HEK293 (cell line): ENCODE measurements at regions not wholly inside any gene's neighbourhood (a gene's known extent, or its start where the extent isn't known, plus 50 kb on each side); places are given as distances from the start of the nearest gene placed in this dataset.

Experiments used
- CTCF ChIA-PET: fragments of 350-600 bp; formaldehyde crosslinking; extraction: SDS; loops from one replicate; lab custom pipeline; 2021; ENCODE audit warnings: antibody characterized with exemption; lab: Yijun Ruan, JAX
- POLR2A ChIA-PET: fragments of 300-600 bp; formaldehyde crosslinking; extraction: SDS; loops from one replicate; lab custom pipeline; 2020; ENCODE audit warnings: antibody characterized with exemption, inconsistent platforms; lab: Yijun Ruan, JAX
- H3K27ac ChIP-seq: fragments of 200-500 bp; sonication (Bioruptor generic); 2 replicates; pipeline ENCODE4 v1.5.1; 2014; ENCODE audit warnings: low read depth, low read length, control low read depth, inconsistent platforms; ENCODE audit errors: extremely low read depth
- H3K36me3 ChIP-seq, 2 experiments: fragments of 200-500 bp in 1 of 2; sonication (Bioruptor generic) in 1 of 2; 1 replicate in 1 of 2; 2 replicates in 1 of 2; pipeline ENCODE4 v1.5.1; 2014 to 2017; ENCODE audit warnings: inconsistent platforms in 2 of 2, low read length in 2 of 2; ENCODE audit not compliant: control insufficient read depth in 2 of 2, insufficient read depth in 1 of 2
- H3K4me1 ChIP-seq: fragments of 200-500 bp; sonication (Bioruptor generic); 2 replicates; pipeline ENCODE4 v1.5.1; 2014; ENCODE audit warnings: mild to moderate bottlenecking, low read length, inconsistent platforms; ENCODE audit not compliant: control insufficient read depth, insufficient read depth
- H3K4me3 ChIP-seq: 2 replicates; pipeline ENCODE4 v1.5.1; 2011; ENCODE audit warnings: low read depth, mild to moderate bottlenecking, control low read depth, low read length, moderate library complexity
- H3K9me3 ChIP-seq: fragments of 200-500 bp; sonication (Bioruptor generic); 2 replicates; pipeline ENCODE4 v1.5.1; 2014; ENCODE audit warnings: low read depth, low read length, inconsistent platforms; ENCODE audit not compliant: control insufficient read depth, insufficient read depth
- AEBP2 ChIP-seq: fragments of 450-650 bp; formaldehyde crosslinking; IDR thresholded peaks from 2 replicates; pipeline ENCODE4 v1.5.1; 2016; ENCODE audit warnings: missing biosample characterization, missing genetic modification characterization, borderline replicate concordance
- GLI2 ChIP-seq: fragments of 450-650 bp; formaldehyde crosslinking; IDR thresholded peaks from 2 replicates; pipeline ENCODE4; 2017; ENCODE audit warnings: missing biosample characterization, missing genetic modification characterization, low read depth, borderline replicate concordance
- HOXC10 ChIP-seq: sonication (generic); formaldehyde crosslinking; IDR thresholded peaks from 2 replicates; pipeline ENCODE4 v1.8.1; 2023; ENCODE audit warnings: mild to moderate bottlenecking, missing genetic modification reagents
- OSR2 ChIP-seq: fragments of 450-650 bp; formaldehyde crosslinking; IDR thresholded peaks from 2 replicates; pipeline ENCODE4 v1.5.1; 2016; ENCODE audit warnings: missing biosample characterization, missing genetic modification characterization
- ZBTB8A ChIP-seq: fragments of 450-650 bp; formaldehyde crosslinking; IDR thresholded peaks from 2 replicates; pipeline ENCODE4 v1.5.1; 2016; ENCODE audit warnings: missing biosample characterization, missing genetic modification characterization
- ZNF140 ChIP-seq: fragments of 450-650 bp; formaldehyde crosslinking; IDR thresholded peaks from 2 replicates; pipeline ENCODE4 v1.5.1; 2016; ENCODE audit warnings: missing biosample characterization, missing genetic modification characterization
- ZNF2 ChIP-seq: fragments of 450-650 bp; formaldehyde crosslinking; IDR thresholded peaks from 2 replicates; pipeline ENCODE4 v1.5.1; 2016; ENCODE audit warnings: missing biosample characterization, missing genetic modification characterization
- ZNF398 ChIP-seq: fragments of 450-650 bp; formaldehyde crosslinking; IDR thresholded peaks from 2 replicates; pipeline ENCODE4 v1.5.1; 2017; ENCODE audit warnings: missing biosample characterization, missing genetic modification characterization
- ZNF521 ChIP-seq: fragments of 450-650 bp; formaldehyde crosslinking; IDR thresholded peaks from 2 replicates; pipeline ENCODE4 v1.5.1; 2017; ENCODE audit warnings: missing biosample characterization, mild to moderate bottlenecking, missing genetic modification characterization
- ZNF544 ChIP-seq: fragments of 450-650 bp; formaldehyde crosslinking; IDR thresholded peaks from 2 replicates; pipeline ENCODE4 v1.5.0; 2017; ENCODE audit warnings: missing biosample characterization, missing genetic modification characterization
- ZNF549 ChIP-seq: fragments of 450-650 bp; IDR thresholded peaks from 2 replicates; pipeline ENCODE4 v1.5.1; 2018; ENCODE audit warnings: missing biosample characterization, missing genetic modification characterization, mild to moderate bottlenecking, inconsistent platforms, moderate library complexity
- ZNF555 ChIP-seq: fragments of 450-650 bp; formaldehyde crosslinking; conservative IDR thresholded peaks from 2 replicates; pipeline ENCODE4 v1.5.1; 2017; ENCODE audit warnings: missing biosample characterization, mild to moderate bottlenecking, missing genetic modification characterization, inconsistent platforms
- ZNF639 ChIP-seq: fragments of 450-650 bp; formaldehyde crosslinking; IDR thresholded peaks from 2 replicates; pipeline ENCODE4 v1.5.1; 2016; ENCODE audit warnings: missing biosample characterization, missing genetic modification characterization
- ZNF654 ChIP-seq: fragments of 450-650 bp; formaldehyde crosslinking; IDR thresholded peaks from 2 replicates; pipeline ENCODE4 v1.5.1; 2016; ENCODE audit warnings: low read depth, missing biosample characterization, missing genetic modification characterization
- ZNF776 ChIP-seq: fragments of 450-650 bp; formaldehyde crosslinking; IDR thresholded peaks from 2 replicates; pipeline ENCODE4 v1.5.0; 2017; ENCODE audit warnings: missing biosample characterization, missing genetic modification characterization, borderline replicate concordance
- ZNF791 ChIP-seq: fragments of 450-650 bp; formaldehyde crosslinking; IDR thresholded peaks from 2 replicates; pipeline ENCODE4 v1.5.1; 2016; ENCODE audit warnings: missing biosample characterization, missing genetic modification characterization
- TF ChIP-seq, protein P1 (sequence below): fragments of 450-650 bp; formaldehyde crosslinking; IDR thresholded peaks from 2 replicates; pipeline ENCODE4 v1.5.1; 2016; ENCODE audit warnings: missing biosample characterization, missing genetic modification characterization
- TF ChIP-seq, protein P2 (sequence below): fragments of 450-650 bp; formaldehyde crosslinking; IDR thresholded peaks from 2 replicates; pipeline ENCODE4 v1.5.1; 2016; ENCODE audit warnings: missing biosample characterization, missing genetic modification characterization
- TF ChIP-seq, protein P3 (sequence below): fragments of 450-650 bp; formaldehyde crosslinking; IDR thresholded peaks from 2 replicates; pipeline ENCODE4 v1.5.1; 2016; ENCODE audit warnings: missing biosample characterization, missing genetic modification characterization

DNA sequence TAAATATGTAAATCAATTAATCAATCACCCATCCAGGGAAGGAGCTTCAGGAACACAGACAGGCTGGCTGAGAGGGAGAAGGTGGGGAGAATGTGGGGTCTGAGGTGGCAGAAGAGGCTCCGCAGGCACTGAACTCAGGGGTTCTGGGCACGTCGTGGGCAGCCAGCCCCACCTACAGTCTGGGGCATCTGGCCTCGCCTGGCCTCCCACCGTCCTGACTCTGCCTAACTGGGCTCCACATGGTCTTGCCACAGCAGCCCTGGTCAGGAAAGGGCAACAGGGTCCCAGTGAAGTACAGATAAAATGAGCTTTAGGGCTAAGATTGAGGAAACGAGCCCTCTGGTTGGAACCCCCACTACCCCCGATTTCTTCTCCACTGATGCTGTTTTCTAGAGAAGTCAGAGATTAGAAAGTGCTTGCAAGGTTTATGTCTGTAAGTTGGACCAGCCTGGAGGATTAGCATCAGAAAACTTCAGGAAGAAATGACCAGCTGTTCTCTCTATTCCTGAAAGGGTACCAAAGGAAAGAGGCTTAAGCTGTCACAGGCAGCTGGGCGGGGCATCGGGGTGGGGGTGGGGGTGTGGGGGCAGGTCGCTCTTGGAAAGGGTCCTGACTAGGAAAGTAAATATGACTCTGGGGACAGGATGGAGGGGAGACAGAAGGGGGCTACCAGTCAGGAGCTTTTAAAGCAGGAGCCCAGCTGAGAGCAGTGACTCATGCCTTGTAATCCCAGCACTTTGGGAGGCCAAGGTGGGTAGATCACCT lies 261.7 kb downstream of the BUD13 start:
- ChIA-PET CTCF (interaction anchor here (3.9 kb wide), 1 partner anchor 11 kb away, joined by 23 read pairs; no protein-coding TSS in a partner anchor), POLR2A (no interaction called here)
- Histone ChIP-seq H3K4me3 (no peak overlapping the region), H3K9me3 (no peaks in the 10 kb centered on the region), H3K27ac (no peak overlapping the region), H3K36me3 (no peaks in the 10 kb centered on the region), H3K4me1 (no peaks in the 10 kb centered on the region)
- TF ChIP-seq GLI2 (tag by site-specific recombination) (no peak), ZNF544 (tag by site-specific recombination) (no peak), ZNF2 (tag by site-specific recombination) (no peak), ZNF639 (tag by site-specific recombination) (no peak), ZNF398 (tag by site-specific recombination) (no peak), ZNF521 (no peak), ZBTB8A (tag by site-specific recombination) (no peak), HOXC10 (no peak), ZNF140 (no peak), ZNF791 (no peak), ZNF555 (tag by site-specific recombination) (no peak), AEBP2 (tag by site-specific recombination) (no peak), ZNF549 (tag by site-specific recombination) (no peak), ZNF776 (tag by site-specific recombination) (no peak), OSR2 (tag by site-specific recombination) (no peak), ZNF654 (no peak)
- TF ChIP-seq, protein P1, sequence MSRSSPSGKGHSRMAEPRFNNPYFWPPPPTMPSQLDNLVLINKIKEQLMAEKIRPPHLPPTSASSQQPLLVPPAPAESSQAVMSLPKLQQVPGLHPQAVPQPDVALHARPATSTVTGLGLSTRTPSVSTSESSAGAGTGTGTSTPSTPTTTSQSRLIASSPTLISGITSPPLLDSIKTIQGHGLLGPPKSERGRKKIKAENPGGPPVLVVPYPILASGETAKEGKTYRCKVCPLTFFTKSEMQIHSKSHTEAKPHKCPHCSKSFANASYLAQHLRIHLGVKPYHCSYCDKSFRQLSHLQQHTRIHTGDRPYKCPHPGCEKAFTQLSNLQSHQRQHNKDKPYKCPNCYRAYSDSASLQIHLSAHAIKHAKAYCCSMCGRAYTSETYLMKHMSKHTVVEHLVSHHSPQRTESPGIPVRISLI (tag by site-specific recombination) = no peak
- TF ChIP-seq, protein P2, sequence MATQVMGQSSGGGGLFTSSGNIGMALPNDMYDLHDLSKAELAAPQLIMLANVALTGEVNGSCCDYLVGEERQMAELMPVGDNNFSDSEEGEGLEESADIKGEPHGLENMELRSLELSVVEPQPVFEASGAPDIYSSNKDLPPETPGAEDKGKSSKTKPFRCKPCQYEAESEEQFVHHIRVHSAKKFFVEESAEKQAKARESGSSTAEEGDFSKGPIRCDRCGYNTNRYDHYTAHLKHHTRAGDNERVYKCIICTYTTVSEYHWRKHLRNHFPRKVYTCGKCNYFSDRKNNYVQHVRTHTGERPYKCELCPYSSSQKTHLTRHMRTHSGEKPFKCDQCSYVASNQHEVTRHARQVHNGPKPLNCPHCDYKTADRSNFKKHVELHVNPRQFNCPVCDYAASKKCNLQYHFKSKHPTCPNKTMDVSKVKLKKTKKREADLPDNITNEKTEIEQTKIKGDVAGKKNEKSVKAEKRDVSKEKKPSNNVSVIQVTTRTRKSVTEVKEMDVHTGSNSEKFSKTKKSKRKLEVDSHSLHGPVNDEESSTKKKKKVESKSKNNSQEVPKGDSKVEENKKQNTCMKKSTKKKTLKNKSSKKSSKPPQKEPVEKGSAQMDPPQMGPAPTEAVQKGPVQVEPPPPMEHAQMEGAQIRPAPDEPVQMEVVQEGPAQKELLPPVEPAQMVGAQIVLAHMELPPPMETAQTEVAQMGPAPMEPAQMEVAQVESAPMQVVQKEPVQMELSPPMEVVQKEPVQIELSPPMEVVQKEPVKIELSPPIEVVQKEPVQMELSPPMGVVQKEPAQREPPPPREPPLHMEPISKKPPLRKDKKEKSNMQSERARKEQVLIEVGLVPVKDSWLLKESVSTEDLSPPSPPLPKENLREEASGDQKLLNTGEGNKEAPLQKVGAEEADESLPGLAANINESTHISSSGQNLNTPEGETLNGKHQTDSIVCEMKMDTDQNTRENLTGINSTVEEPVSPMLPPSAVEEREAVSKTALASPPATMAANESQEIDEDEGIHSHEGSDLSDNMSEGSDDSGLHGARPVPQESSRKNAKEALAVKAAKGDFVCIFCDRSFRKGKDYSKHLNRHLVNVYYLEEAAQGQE (tag by site-specific recombination) = no peak
- TF ChIP-seq, protein P3, sequence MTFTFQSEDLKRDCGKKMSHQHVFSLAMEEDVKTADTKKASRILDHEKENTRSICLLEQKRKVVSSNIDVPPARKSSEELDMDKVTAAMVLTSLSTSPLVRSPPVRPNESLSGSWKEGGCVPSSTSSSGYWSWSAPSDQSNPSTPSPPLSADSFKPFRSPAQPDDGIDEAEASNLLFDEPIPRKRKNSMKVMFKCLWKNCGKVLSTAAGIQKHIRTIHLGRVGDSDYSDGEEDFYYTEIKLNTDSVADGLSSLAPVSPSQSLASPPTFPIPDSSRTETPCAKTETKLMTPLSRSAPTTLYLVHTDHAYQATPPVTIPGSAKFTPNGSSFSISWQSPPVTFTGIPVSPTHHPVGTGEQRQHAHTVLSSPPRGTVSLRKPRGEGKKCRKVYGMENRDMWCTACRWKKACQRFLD (tag by site-specific recombination) = no peak
